ENCODE measurements at regions not wholly inside any gene's neighbourhood (a gene's known extent, or its start where the extent isn't known, plus 50 kb on each side); places are given as distances from the start of the nearest gene placed in this dataset.
"Not testable (repeated sequence)": the region's sequence is repeated elsewhere in the genome, so short reads cannot be mapped to it uniquely, and the experiment has no call there.

DNA sequence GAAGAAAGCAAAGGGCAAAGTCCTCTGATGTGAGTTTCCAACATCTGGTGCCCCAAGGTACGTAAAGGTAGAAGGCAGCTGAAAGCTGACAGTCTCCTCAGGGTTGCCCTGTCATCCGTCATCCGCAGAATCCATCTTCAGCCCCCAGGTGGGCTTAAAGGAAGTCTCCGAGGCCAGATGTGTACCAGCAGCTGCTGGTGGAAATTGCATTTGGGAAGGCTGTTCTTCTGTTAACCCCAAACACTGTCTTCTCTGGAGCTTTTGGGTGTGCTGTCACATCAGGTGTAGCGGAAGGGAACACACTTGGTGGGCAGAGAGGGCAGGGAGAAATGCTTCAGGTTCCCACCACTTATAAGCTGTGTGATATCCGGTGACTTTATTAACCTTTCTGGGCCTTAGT is 310.0 kb upstream of the GATB start:
- H3K27ac ChIP-seq (ENCODE audit: low read length), result no peak overlapping the region
- DNase-seq, result no peak
- no peaks in the 10 kb centered on the region for H3K27me3 ChIP-seq (ENCODE audit: control insufficient read depth, insufficient read depth, low read length)
- peaks cover 5% of the 10 kb centered on the region for H3K4me1 ChIP-seq (ENCODE audit: control insufficient read depth, insufficient read depth, low read length)
- H3K4me3 ChIP-seq (ENCODE audit: low read length), result no peak overlapping the region
- no peaks in the 10 kb centered on the region for H3K36me3 ChIP-seq (ENCODE audit: control insufficient read depth, insufficient read depth, low read length)
- WGBS (ENCODE audit: insufficient coverage, low lambda C conversion rate), result no CpG with 5 or more reads among the region's 6 CpGs
- no peaks in the 10 kb centered on the region for H3K9me3 ChIP-seq (ENCODE audit: control insufficient read depth, low read depth, low read length)

DNA sequence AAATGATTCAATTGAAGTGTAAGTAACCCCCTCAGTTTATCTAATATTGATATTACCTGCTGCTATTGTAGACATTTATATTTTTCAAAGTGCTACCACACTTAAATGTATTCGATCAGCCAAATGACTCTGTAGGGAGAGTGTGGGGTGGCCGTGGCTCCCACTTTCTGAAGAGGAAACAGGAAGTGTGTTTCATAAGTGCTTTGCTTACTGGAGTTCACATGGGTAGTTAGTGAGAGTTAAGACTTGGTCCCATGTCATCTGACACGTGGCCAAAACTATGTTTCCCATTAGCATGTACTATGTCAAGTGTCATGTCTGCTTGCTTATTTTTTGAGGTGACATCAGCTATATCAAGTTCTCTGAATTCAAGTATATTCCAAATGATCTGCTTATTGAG is 308.1 kb upstream of the GATB start:
- Histone ChIP-seq H3K36me3 (ENCODE audit: control insufficient read depth, insufficient read depth, low read length) (no peaks in the 10 kb centered on the region), H3K4me1 (ENCODE audit: control insufficient read depth, insufficient read depth, low read length) (peaks cover 9% of the 10 kb centered on the region), H3K4me3 (ENCODE audit: low read length) (no peak overlapping the region), H3K27ac (ENCODE audit: low read length) (no peak overlapping the region), H3K9me3 (ENCODE audit: control insufficient read depth, low read depth, low read length) (no peaks in the 10 kb centered on the region), H3K27me3 (ENCODE audit: control insufficient read depth, insufficient read depth, low read length) (no peaks in the 10 kb centered on the region)
- DNase-seq, result no peak
- WGBS (ENCODE audit: insufficient coverage, low lambda C conversion rate), result no CpG with 5 or more reads among the region's 3 CpGs

DNA sequence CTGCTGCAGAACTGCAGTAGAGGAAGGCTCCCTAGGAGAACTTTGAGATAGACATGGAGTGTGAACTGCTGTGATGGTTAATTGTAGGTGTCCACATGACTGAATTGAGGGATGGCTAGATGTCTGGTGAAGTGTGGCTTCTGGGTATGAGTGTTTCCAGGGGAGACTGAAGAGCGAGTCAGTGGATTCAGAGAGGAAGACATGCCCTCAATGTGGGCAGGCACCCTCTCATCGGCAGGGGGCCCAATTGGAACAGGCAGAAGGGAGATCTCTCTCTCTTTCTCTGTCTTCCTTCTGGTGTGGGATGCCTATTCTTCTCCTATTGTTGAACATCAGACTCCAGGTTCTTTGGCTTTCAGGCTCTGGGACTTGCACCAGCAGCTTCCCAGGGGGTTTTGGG is 304.7 kb upstream of the GATB start:
- H3K9me3 ChIP-seq (ENCODE audit: control insufficient read depth, low read depth, low read length), result no peaks in the 10 kb centered on the region
- peaks cover 9% of the 10 kb centered on the region for H3K4me1 ChIP-seq (ENCODE audit: control insufficient read depth, insufficient read depth, low read length)
- H3K36me3 ChIP-seq (ENCODE audit: control insufficient read depth, insufficient read depth, low read length), result no peaks in the 10 kb centered on the region
- DNase-seq, result no peak
- no peaks in the 10 kb centered on the region for H3K27me3 ChIP-seq (ENCODE audit: control insufficient read depth, insufficient read depth, low read length)
- no peak overlapping the region for H3K27ac ChIP-seq (ENCODE audit: low read length)
- no peak overlapping the region for H3K4me3 ChIP-seq (ENCODE audit: low read length)
- no CpG with 5 or more reads among the region's 2 CpGs for WGBS (ENCODE audit: insufficient coverage, low lambda C conversion rate)

DNA sequence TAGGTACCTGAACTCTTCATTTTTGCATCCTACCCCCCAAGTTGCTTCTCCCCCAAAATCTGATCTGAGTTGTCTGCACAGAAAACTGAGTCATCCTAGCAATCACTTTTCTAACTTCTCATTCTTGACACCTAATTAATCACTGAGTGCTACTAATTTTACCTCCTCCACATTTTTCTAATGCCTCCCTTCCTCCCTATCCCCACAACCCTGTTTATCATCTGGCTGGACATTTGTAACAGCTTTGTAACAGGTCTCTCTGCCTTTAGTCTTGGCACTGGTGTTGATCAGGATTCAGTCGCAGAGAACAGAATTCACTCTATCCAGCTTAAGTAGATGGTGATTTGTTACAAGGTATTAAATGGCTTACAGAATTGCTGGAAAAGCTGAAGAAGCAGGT is 303.9 kb upstream of the GATB start:
- WGBS (ENCODE audit: insufficient coverage, low lambda C conversion rate), result no CpG with 5 or more reads among the region's 1 CpG

DNA sequence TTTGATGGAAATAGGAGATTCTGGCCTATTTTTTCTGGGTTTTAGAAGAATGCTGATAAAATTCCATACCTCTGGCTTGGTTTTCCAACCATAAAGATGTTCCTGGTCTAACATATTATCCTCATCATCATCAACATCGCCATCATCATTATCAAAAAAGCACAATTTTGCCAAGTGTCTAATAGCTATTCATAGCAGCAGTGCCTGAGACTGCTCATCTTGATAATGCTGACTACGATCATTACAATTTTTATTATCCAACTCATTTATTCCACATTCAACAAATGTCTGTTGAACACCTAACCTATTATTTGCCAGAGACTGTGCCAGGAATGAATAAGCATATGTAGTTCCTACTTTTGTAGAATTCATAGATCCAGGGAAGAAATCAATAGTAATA is 303.5 kb upstream of the GATB start:
- Histone ChIP-seq H3K9me3 (ENCODE audit: control insufficient read depth, low read depth, low read length) (no peaks in the 10 kb centered on the region), H3K27me3 (ENCODE audit: control insufficient read depth, insufficient read depth, low read length) (no peaks in the 10 kb centered on the region), H3K36me3 (ENCODE audit: control insufficient read depth, insufficient read depth, low read length) (no peaks in the 10 kb centered on the region), H3K4me1 (ENCODE audit: control insufficient read depth, insufficient read depth, low read length) (peaks cover 4% of the 10 kb centered on the region), H3K4me3 (ENCODE audit: low read length) (no peak overlapping the region), H3K27ac (ENCODE audit: low read length) (peak overlapping the region; percentile 36)
- WGBS (ENCODE audit: insufficient coverage, low lambda C conversion rate), result no CpG with 5 or more reads among the region's 2 CpGs
- no peak for DNase-seq

More for the DNA sequence above, 303.9 kb upstream of the GATB start:
- no peak overlapping the region for H3K27ac ChIP-seq (ENCODE audit: low read length)
- DNase-seq, result no peak
- no peaks in the 10 kb centered on the region for H3K36me3 ChIP-seq (ENCODE audit: control insufficient read depth, insufficient read depth, low read length)
- peaks cover 4% of the 10 kb centered on the region for H3K4me1 ChIP-seq (ENCODE audit: control insufficient read depth, insufficient read depth, low read length)
- no peaks in the 10 kb centered on the region for H3K27me3 ChIP-seq (ENCODE audit: control insufficient read depth, insufficient read depth, low read length)
- no peaks in the 10 kb centered on the region for H3K9me3 ChIP-seq (ENCODE audit: control insufficient read depth, low read depth, low read length)
- no peak overlapping the region for H3K4me3 ChIP-seq (ENCODE audit: low read length)

DNA sequence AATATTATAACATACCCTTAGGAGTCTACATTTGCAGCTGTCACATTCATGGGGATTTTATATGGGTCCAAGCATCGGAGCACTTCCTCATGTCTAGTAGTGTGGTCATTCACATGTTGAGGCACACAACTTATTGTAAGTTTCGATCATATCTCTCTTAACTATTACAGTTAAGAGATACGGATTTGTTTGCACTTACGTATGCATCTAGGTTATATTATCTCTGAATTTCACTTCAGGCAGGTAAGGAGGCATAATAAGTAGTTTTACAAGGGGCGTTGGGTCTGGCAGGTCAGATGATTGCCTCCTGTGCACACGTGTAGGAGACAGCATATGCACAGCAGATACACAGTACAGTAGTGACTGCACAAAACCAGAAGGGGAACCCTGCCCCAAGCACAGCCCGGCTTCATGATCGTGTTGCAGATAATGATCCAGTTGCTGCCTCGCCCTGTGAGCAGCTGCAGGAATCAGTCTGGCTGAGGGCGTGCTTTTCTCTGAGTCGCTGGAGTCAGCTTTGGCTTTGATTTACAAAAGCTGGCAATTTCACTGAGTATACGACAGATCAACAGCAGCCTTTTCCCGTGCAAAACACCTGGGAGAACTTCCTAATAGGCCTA is 302.9 kb upstream of the GATB start:
- Histone ChIP-seq H3K9me3 (ENCODE audit: control insufficient read depth, low read depth, low read length) (no peaks in the 10 kb centered on the region), H3K36me3 (ENCODE audit: control insufficient read depth, insufficient read depth, low read length) (no peaks in the 10 kb centered on the region), H3K4me3 (ENCODE audit: low read length) (no peak overlapping the region), H3K4me1 (ENCODE audit: control insufficient read depth, insufficient read depth, low read length) (peaks cover 4% of the 10 kb centered on the region), H3K27me3 (ENCODE audit: control insufficient read depth, insufficient read depth, low read length) (no peaks in the 10 kb centered on the region), H3K27ac (ENCODE audit: low read length) (peak overlapping the region; percentile 36)
- no CpG with 5 or more reads among the region's 13 CpGs for WGBS (ENCODE audit: insufficient coverage, low lambda C conversion rate)
- peak; percentile 73 to 84 for DNase-seq

DNA sequence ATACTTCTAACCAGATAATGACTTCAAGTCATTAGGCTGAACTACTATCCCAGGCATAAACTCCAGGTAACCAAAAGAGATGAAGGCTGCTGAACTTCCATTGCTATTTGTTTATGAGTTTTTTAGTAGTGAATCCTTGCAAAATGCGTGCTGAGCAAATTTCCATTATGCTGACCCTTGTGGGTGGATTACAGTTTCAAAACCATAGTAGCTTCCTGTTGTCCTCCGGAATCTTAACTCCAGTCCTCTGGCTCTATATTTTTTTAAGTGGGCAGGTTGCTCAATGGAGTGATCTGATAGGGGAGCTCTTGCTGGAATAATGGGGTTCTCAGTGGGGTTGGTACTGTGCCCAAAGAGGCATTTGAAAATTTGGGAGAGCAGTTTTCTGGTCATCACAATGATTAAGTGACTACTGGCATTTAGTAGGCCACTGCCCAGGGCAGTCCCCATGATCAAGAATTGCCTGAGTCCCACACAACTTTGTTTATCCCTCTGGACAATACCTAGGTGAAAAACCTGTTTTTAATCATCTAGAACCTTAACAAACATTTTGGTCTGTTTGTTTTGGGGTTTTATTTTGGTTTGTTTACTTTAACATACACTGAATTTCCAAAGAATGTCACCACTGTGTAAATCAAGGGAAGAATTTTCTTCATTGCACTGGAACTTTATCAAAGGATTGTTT is 302.3 kb upstream of the GATB start:
- DNase-seq, result no peak
- 71% methylated on average over 1 of the region's 2 CpGs for WGBS (ENCODE audit: insufficient coverage, low lambda C conversion rate)
- Histone ChIP-seq H3K27ac (ENCODE audit: low read length) (peak overlapping the region; percentile 36), H3K36me3 (ENCODE audit: control insufficient read depth, insufficient read depth, low read length) (no peaks in the 10 kb centered on the region), H3K4me1 (ENCODE audit: control insufficient read depth, insufficient read depth, low read length) (peaks cover 4% of the 10 kb centered on the region), H3K27me3 (ENCODE audit: control insufficient read depth, insufficient read depth, low read length) (no peaks in the 10 kb centered on the region), H3K9me3 (ENCODE audit: control insufficient read depth, low read depth, low read length) (no peaks in the 10 kb centered on the region), H3K4me3 (ENCODE audit: low read length) (no peak overlapping the region)

DNA sequence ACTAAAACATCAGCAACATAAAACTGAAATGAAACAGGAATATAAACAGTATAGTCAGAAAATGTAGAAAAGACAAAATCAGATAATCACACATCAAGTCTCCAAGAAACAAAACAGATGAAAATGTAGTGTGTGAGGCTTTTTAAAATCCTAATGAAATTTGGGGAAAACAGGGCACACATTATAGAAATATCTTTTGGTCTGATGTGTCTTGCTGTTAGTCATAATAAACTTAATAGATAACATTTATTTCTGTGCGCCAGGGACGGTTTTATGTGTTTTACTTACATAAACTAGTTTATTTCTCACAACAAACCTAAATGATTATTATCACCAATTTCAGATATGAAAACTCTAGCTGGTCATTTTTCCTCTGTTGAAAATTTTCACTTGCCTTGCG is 293.9 kb upstream of the GATB start:
- H3K27me3 ChIP-seq (ENCODE audit: control insufficient read depth, insufficient read depth, low read length), result no peaks in the 10 kb centered on the region
- H3K4me1 ChIP-seq (ENCODE audit: control insufficient read depth, insufficient read depth, low read length), result no peaks in the 10 kb centered on the region
- no peaks in the 10 kb centered on the region for H3K36me3 ChIP-seq (ENCODE audit: control insufficient read depth, insufficient read depth, low read length)
- 67% methylated on average over 3 of the region's 3 CpGs for WGBS (ENCODE audit: insufficient coverage, low lambda C conversion rate)
- H3K27ac ChIP-seq (ENCODE audit: low read length), result no peak overlapping the region
- H3K4me3 ChIP-seq (ENCODE audit: low read length), result no peak overlapping the region
- DNase-seq, result no peak
- no peaks in the 10 kb centered on the region for H3K9me3 ChIP-seq (ENCODE audit: control insufficient read depth, low read depth, low read length)

DNA sequence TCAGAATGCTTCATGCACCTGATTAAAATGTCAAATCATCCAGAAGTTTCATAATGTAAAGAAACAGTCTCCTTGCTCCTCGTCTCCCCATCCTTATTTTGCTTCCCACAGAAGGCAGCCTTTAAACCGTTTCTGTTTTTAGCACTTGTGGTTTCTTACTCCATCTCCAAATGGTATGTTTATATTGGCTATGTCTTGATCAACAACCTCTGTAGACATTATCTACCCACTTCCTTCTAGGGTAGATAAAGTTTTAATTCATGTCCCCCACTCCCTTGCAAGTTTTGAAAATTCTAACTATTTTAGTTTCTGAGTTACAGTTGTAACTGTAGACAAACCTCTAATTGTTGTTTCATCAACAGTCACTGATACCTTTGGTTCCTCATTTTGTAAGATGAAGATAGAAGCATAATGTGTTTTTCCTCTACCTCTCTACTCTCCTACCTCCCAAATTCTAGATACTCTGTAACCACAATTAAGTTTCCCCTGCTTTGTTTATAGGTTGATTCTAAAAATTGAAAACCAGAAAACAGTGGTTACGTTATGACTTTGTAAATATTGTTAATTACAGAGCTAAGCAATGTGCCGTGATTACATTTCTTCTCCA is 291.7 kb upstream of the GATB start:
- Histone ChIP-seq H3K27ac (ENCODE audit: low read length) (no peak overlapping the region), H3K9me3 (ENCODE audit: control insufficient read depth, low read depth, low read length) (no peaks in the 10 kb centered on the region), H3K27me3 (ENCODE audit: control insufficient read depth, insufficient read depth, low read length) (no peaks in the 10 kb centered on the region), H3K4me1 (ENCODE audit: control insufficient read depth, insufficient read depth, low read length) (no peaks in the 10 kb centered on the region), H3K36me3 (ENCODE audit: control insufficient read depth, insufficient read depth, low read length) (no peaks in the 10 kb centered on the region), H3K4me3 (ENCODE audit: low read length) (no peak overlapping the region)
- DNase-seq, result no peak
- 100% methylated on average over 2 of the region's 4 CpGs for WGBS (ENCODE audit: insufficient coverage, low lambda C conversion rate)

DNA sequence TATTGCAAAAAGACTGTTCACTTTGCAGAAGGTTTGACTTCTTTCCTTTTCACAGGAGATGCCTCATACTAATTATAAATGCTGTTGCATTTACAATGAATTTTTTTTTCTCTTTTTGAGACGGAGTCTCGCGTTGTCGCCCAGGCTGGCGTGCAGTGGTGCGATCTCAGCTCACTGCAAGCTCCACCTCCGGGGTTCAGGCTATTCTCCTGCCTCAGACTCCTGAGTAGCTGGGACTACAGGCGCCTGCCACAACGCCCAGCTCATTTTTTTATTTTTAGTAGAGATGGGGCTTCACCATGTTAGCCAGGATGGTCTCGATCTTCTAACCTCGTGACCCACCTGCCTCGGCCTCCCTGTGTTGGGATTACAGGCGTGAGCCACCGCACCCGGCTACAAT is 290.5 kb upstream of the GATB start:
- H3K9me3 ChIP-seq (ENCODE audit: control insufficient read depth, low read depth, low read length); H3K27ac ChIP-seq (ENCODE audit: low read length): not testable (repeated sequence)
- WGBS (ENCODE audit: insufficient coverage, low lambda C conversion rate), result no CpG with 5 or more reads among the region's 15 CpGs

More for the DNA sequence above, 290.5 kb upstream of the GATB start:
- not testable (repeated sequence) for DNase-seq; H3K36me3 ChIP-seq (ENCODE audit: control insufficient read depth, insufficient read depth, low read length); H3K4me1 ChIP-seq (ENCODE audit: control insufficient read depth, insufficient read depth, low read length); H3K4me3 ChIP-seq (ENCODE audit: low read length); H3K27me3 ChIP-seq (ENCODE audit: control insufficient read depth, insufficient read depth, low read length)

Measured in large intestine (tissue), 3 donors.